ENCODE measurements at regions not wholly inside any gene's neighbourhood (a gene's known extent, or its start where the extent isn't known, plus 50 kb on each side); places are given as distances from the start of the nearest gene placed in this dataset.

- TF ChIP-seq CTCF (IDR thresholded peaks at IDR 0.05) (no peak), POLR2A (IDR thresholded peaks at IDR 0.05) (no peak)
These were observed 1317.1 kb downstream of the SLITRK1 start for GRCh38 chr13:82565201-82565600.
